ENCODE measurements at regions not wholly inside any gene's neighbourhood (a gene's known extent, or its start where the extent isn't known, plus 50 kb on each side); places are given as distances from the start of the nearest gene placed in this dataset.

DNA sequence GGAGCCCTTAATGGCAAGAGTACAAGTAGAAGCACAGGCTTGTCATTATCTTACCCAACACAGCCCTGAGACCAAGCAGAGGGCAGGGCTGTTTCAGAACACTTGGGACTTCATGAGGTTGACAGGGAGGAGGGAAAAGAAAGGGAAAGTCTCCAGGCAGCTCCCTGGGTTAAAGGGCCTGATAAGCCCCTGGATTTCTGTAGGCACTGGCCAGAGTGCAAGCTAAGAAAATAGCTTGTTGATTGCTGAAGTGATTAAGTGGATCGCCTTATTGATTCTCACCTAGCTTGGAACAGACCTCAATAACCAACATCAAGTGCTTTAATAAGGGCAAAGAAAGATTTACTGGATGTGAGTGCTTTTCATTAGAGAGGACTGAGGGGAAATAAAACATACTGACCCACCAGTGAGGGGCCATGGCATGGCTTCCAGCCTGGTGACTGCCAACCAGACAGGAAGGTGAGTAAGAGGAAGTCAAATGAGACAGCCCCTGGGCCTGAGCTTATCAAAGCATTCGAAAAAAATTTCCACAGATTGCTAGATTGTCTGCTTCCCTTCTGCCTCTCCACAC lies 121.4 kb upstream of the NFIA start:
- TF ChIP-seq, protein P1, sequence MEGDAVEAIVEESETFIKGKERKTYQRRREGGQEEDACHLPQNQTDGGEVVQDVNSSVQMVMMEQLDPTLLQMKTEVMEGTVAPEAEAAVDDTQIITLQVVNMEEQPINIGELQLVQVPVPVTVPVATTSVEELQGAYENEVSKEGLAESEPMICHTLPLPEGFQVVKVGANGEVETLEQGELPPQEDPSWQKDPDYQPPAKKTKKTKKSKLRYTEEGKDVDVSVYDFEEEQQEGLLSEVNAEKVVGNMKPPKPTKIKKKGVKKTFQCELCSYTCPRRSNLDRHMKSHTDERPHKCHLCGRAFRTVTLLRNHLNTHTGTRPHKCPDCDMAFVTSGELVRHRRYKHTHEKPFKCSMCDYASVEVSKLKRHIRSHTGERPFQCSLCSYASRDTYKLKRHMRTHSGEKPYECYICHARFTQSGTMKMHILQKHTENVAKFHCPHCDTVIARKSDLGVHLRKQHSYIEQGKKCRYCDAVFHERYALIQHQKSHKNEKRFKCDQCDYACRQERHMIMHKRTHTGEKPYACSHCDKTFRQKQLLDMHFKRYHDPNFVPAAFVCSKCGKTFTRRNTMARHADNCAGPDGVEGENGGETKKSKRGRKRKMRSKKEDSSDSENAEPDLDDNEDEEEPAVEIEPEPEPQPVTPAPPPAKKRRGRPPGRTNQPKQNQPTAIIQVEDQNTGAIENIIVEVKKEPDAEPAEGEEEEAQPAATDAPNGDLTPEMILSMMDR (IDR thresholded peaks at IDR 0.05; ENCODE audit: low read depth, low read length, missing input control) = no peak
- TF ChIP-seq TAF1 (conservative IDR thresholded peaks at IDR 0.05) (no peak), SP1 (IDR thresholded peaks at IDR 0.05) (no peak), MAX (IDR thresholded peaks at IDR 0.05) (no peak), EGR1 (IDR thresholded peaks at IDR 0.05; ENCODE audit: low read depth in 2 of 2) (no peak), RXRA (IDR thresholded peaks at IDR 0.05) (no peak), JUND (IDR thresholded peaks at IDR 0.05) (no peak), YY1 (IDR thresholded peaks at IDR 0.05) (no peak)
- TF ChIP-seq, protein P2, sequence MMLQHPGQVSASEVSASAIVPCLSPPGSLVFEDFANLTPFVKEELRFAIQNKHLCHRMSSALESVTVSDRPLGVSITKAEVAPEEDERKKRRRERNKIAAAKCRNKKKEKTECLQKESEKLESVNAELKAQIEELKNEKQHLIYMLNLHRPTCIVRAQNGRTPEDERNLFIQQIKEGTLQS (IDR thresholded peaks at IDR 0.05) = no peak
- TF ChIP-seq, protein P3, sequence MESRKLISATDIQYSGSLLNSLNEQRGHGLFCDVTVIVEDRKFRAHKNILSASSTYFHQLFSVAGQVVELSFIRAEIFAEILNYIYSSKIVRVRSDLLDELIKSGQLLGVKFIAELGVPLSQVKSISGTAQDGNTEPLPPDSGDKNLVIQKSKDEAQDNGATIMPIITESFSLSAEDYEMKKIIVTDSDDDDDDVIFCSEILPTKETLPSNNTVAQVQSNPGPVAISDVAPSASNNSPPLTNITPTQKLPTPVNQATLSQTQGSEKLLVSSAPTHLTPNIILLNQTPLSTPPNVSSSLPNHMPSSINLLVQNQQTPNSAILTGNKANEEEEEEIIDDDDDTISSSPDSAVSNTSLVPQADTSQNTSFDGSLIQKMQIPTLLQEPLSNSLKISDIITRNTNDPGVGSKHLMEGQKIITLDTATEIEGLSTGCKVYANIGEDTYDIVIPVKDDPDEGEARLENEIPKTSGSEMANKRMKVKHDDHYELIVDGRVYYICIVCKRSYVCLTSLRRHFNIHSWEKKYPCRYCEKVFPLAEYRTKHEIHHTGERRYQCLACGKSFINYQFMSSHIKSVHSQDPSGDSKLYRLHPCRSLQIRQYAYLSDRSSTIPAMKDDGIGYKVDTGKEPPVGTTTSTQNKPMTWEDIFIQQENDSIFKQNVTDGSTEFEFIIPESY (IDR thresholded peaks at IDR 0.05) = no peak
